ENCODE measurements at regions not wholly inside any gene's neighbourhood (a gene's known extent, or its start where the extent isn't known, plus 50 kb on each side); places are given as distances from the start of the nearest gene placed in this dataset.
"Not testable (repeated sequence)": the region's sequence is repeated elsewhere in the genome, so short reads cannot be mapped to it uniquely, and the experiment has no call there.

DNA sequence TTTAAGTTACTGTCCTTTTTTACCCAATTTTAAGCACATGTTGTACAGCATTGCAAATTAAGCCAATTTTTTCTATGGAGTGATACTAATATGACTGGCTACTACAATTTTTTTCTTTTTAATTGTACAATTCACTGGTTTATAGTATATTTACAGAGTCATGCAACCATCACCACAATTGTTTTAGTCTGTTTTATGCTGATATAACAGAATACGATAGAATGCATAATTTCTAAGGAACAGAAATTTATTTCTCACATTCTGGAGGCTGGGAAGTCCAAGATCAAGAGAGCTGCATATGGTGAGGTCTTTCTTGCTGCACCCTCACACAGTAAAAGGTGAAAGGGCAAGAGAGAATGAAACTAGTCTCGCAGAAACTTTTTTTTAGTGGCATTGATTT is 125.3 kb downstream of the GLUD2 start:
- no peak for FAIRE-seq

DNA sequence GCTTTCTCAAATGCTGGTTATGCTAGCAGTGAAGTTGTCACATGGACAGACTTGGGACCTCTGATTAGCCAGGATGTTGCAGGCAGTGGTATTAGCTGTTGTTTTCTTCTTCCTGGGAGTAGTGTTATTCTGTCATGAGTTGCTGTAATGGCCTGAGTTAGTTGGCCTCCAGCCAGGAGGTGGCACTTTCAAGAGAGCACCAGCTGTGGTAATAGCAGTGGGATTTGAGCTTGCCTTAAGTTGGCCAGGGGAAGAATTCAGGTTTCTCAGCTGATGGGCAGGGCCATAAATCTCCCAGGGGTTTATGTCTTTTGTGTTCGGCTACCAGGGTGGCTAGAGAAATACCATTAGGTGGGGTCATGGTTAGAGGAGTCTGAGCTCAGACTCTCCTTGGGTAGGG is 132.6 kb downstream of the GLUD2 start:
- FAIRE-seq: no peak

DNA sequence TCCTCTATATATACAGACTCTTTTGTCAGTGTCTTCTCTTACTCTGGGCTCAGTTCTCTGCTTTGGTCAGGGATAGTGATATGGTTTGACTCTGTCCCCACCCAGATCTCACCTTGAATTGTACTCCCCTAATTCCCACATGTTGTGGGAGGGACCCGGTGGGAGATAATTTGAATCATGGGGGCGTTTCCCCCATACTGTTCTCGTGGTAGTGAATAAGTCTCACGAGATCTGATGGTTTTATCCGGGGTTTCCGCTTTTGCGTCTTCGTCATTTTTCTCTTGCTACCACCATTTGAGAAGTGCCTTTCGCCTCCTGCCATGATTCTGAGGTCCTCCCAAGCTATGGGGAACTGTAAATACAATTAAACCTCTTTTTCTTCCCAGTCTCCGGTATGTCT is 144.4 kb downstream of the GLUD2 start:
- no peak for FAIRE-seq

DNA sequence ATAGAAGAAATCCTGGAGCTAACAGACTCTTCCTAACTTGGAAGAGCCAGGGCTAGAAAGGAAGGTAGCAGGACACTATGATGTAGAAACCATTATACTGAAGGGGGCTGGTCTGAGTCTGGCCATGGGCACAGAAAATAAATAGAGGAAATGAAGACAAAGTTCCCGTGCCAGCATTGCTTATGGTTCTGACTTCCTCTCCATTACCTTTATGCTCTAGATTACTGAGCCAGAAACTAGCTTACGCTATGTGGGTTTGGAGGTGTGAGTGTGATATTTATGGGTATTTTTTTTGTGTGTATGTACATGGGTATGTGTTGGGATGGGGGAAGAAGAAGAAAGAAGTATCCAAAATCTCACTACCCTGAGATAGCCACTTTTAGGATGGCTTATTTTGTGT is 148.3 kb downstream of the GLUD2 start:
- FAIRE-seq: no peak

DNA sequence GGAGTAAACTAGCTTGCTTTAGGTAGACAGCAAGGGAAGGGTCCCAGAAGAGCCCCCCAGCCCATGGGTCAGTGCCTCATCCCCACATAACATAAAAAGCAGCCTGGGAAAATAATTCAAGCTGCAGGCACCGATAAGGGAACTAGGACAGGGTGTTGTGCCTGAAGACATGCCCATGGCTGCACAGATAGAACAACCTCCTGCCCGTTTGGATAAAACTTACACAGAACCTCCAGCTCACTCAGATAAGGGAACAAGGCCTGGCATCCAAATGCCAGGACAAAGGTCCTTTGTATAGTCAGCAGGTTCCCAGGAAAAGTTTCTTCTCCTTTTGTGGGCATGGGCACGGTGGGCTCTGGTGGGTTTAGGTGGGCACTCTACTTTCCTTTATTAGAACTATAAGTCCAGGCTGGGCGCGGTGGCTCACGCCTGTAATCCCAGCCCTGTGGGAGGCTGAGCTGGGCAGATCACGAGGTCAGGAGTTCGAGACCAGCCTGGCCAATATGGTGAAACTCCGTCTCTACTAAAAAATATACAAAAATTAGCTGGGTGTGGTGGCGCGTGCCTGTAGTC is 149.5 kb downstream of the GLUD2 start:
- not testable (repeated sequence) for FAIRE-seq

DNA sequence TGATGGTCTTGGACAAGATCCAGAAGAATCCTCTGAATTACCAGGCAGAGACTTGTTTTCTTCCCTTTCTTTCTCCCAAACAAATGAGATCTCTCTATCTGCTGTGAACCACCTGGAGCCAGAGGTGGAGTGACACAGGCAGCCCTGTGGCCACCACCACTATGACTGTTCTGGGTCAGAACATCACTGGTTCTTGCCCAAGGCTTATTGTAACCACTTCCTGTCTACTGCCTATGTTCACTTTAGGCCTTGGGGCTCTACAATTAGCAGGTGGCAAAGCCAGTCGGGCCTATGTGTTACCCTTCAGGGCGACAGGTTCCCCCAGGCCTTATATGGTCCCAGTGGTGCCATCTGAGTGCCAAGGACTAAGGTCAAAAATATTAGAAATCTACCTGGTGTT is 161.2 kb downstream of the GLUD2 start:
- no peak for FAIRE-seq

DNA sequence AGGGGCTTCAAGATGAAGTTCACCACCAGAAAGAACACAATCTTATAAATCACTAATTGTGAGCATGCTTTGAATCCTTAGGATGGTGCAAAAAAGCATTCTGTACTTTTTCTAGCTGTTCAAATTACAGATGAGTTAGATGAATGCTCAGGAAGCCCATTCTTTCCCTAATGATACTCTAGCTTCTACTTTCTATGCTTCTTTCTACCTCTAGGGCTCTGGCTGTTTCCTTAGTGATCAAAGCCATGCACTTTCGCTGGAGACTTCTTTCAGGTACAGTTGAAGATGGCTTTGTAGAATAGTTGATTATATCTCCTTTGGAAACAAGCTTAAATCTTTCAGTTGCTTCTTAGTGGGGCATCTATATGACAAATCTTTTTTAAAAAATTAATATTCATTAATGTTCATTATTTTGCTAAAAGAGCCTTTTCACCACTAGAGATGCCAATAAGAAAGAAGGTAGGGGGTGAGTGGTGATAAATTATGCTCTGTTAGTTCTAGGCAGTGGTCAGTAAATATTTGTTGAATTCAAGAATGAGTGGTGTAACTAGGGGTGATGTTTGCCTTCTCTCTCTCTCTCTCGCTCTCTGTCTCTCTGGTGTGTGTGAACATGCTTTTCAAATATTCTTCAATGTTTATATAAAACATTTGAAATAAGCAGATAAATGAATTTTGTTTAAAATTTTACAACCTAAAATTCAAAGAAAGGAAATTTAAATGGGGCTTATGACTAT is 169.4 kb downstream of the GLUD2 start:
- peak; percentile 89 for FAIRE-seq

DNA sequence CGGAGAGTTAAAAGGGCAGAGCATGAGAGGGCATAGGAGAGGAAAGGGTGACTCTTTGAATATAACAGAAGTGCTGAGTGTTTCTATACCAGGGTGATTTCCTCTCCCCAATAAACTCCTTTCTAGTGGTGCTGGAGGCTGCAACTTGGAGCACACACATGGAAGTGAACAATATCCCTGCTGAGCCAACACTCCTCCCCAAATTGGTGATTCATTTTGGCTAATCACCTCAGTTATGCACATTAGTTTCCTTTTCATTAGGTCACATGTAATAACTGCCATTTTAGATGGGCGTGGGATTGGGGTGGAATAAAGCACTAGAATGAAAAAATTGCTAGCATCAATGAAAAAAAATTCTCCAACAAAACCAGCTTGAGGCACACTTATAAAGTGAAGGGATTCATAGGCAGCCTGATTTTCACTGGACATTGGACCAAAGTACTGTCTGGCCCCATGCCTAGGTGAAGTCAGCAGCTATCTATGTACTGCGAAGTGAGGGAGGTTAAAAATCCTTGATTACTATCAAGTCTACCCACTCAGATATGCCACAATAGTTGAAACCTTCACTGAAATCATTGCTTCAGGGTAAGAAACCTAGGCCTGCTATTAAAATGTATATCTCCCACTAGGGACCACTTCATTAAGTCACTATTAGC is 174.0 kb downstream of the GLUD2 start:
- no peak for FAIRE-seq

DNA sequence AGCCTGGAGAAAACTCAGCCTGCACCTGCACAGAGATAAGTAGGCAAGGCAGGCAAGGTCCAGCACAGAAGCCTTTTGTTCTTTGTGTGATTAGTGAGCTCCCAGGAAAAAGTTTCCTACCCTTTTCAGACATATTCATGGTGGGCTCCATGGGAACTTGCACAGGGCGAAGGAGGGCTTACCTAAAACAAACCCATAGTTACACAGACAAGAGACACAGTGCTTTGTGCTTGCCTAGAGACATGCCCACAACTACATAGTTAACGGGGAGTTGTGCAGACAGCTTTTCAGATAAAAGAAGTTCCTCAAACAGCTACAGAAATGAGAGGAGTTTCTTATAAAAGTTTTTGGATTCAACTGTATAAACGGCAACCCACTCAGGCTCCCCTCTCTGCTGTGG is 180.5 kb downstream of the GLUD2 start:
- no peak for FAIRE-seq

DNA sequence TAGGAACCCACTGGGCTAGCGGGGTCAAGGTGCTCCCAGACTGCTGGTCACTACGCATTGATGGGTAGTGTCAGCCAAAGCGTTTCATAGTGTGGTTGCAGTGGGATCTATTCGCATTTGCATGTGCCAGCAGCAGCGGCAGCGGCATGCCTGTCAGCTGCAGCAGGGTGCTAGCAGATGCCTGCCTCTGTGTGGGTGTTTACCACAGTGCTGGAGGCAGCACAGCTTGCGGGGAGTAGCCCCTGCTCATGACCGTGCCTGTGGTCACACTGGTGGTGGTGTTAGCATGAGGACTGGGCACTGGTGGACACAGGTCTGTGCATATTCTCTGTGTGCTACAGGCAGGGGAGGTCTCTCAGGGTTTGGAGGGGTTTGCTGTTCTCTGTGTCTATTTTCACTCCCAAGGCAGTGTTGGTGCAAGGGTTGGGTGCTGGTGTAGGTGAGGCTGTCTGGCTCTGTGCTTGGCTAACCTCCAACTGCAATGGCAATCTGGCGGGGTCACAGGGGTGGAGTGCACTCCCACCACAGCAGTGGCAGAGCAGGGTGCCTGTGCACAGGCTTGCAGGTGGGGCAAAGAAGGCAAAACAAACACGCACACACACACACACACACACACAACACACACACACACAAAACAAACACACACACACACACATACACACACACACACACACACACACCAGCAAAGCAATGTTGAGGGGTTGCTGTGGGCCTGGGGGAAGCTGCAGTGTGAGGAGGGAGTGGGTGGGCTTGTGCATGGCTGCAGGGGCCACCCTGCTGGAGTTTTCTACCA is 184.4 kb downstream of the GLUD2 start:
- FAIRE-seq: no peak

DNA sequence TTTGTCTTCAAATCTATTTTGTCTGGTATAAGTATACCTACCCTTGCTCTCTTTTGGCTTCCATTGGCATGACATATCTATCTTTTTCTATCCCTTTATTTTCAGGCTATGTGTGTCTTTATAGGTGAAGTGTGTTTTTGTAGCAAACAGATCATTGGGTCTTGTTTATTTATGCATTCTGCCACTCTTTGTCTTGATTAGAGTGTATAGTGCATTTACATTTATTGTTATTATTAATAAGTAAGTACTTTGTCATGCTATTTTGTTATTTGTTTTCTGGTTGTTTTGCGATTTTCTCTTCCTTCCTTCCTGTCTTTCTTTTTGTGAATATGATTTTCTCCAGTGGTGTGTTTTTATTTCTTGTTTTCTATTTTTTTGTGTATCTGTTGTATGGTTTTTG is 188.6 kb downstream of the GLUD2 start:
- no peak for FAIRE-seq

DNA sequence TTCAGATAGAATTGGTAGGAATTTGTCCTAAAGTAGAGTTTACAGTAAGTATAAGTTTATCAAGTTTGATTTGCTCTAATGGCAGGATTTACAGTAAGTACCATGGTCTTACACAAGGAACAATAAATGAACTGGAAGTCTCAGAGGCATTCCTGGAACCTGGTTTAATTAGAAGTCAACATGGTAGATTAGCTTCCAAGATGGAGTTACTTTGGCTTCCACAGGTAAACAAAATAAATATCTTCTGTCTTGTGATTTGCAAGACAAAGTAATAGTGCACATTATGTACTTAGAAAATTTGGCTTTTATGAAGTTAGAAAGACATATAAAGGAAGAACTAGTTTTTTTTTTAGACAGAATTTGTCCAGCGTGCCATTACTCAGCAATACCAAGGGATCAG is 190.7 kb downstream of the GLUD2 start:
- no peak for FAIRE-seq

DNA sequence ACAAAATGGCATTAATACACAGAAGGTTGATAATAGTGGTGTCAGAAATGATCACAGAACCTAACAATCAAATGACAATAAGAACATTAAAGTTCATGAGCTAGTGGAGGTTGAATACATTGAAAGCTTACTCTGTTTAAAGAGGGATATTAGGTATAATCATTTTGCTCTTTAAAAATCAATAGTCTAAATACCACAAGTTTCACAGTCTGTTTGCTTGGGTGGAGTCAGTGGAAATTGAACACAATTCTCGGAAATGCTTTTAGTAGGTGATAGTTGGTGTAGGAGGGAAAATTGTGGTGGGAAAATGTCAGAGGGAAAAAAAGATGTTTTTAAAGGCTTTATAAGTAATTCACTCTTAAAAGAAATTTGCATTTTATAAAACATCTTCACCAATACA is 197.1 kb downstream of the GLUD2 start:
- no peak for FAIRE-seq

DNA sequence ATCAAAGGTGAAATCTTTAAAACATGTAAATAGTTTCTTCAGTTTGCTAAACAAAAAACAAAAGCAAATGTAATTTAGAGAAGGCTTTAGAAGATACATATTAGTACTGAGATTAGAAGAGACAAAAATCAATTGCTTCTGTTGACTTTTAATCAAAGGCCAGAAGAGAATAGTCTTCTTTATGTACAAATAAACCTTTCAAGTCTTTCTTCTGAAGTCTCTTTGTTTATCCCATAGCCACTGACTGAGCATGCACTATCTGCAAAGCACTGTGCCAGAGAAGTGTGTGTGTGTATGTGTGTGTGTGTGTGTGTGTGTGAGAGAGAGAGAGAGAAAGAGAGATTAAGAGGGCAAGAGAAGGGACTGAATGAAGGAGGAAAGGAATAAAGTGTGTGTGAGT is 198.4 kb downstream of the GLUD2 start:
- FAIRE-seq: no peak

DNA sequence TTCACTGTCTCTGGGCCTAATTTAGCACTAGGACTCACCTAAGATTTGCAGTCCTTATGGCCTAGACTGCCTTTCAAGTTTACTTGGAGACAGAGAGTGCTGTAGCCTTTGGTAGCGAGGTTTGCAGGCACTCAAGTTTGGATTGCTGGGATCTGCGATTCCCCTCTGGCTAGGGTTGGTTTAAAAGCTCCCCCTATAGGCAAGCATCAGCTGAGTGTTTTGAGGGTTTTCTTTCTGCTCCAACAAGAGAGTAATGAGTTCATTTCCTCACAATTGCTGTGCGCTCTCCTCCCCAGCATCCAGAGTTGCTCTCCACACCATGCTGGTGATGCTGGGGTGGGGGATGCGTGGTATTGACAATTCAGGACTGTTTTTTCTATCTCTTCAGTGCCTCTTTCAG is 206.9 kb downstream of the GLUD2 start:
- FAIRE-seq: no peak

DNA sequence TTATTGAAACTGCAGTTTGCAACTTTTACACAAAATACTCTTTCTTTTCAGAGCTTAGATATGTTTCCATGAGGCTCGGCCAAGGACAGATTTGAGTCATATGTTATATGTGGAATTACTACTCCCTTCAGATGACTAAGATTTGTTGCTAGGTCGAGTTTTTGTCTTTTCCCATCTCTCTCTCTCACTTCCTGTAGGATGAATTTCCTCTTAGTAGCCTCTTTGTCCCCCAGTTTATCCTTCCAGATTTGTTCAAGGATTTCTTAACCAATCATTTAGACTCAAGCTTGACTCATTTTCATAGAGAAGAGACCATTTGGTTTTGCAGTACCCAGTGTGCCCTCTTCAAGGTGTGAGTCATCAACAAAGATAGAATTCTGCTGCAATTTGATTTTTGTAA is 209.2 kb downstream of the GLUD2 start:
- no peak for FAIRE-seq

DNA sequence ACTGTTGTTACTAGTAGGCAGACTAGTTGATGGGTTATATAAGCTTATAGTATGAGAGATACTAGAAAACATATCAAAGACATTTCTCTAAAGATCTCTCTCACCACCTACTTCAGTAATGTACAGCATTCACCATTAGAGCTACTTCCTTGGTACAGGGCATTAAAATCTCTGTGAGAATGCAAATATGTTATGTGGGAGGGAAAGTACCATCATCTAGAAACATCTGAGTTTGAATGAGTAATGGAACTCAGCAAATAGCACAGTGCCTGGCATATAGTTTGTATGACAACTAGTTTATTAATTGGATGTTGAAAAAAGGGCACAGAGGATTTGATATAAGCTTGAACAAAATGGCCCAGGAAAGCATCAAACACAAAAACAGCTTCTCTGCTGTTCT is 211.1 kb downstream of the GLUD2 start:
- no peak for FAIRE-seq

DNA sequence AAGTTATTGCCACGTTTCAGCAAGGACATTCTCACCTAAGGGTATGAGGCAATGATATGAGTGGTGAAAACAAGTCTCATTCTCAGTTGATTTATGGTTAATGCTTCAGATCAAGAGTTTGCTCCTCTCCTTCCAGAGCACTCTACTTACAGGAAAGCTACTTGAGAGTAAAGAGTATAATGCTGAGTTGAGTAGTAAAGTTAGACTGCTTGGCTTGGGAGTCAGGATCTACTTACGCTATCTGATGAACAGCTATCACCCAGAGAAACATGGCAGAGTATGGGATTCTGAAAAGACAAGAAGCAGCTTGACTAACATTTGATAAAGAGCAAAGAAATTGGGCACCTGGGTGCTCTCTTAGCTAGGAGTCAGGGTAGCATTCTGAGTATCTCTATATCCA is 211.8 kb downstream of the GLUD2 start:
- FAIRE-seq: no peak

DNA sequence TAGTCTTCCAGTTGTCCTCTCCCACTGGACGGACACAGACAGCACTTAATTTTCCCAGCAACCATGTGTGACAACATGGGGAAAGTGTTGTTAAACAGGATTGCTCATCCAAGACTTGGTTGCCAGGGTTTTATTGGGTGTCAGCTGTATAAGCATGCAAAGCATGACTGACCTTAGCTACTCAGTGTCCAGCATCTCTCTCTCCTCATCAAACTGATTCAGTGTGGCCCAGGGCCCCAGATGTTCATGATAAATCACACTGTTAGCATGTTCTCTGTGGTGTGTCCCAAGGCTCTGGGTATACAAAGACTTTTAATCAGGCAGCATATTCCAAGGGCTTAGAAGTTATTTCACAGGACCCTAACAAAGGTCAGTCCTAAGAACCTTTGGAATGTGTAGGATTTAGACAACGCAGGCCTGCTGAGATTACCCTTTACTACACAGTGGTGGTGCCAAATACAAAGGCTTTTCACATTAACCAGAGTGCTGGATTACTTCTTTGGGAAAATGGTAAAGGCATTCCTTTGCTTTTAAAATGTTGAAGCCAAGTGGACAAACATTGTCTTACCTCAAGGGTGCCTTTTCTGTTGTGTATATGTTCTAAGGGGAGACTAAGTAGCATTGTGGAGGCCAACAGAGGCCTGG is 213.3 kb downstream of the GLUD2 start:
- FAIRE-seq: no peak

DNA sequence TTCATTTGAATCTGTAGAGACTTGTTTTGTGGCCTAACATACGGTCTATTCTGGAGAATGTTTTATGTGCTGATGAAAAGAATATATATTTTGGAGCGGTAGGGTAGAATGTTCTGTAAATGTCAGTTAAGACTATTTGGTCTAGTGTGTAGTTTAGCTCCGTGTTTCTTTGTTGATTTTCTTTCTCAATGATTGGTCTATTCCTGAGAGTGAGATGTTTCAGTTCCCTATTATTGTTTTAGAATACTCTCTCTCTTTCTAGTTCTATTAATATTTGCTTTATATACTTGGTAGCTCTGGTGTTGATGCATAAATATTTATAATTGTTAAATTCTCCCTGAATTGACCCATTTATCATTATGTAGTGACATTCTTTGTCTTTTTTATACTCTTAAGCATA is 236.5 kb downstream of the GLUD2 start:
- peak; percentile 45 for FAIRE-seq

DNA sequence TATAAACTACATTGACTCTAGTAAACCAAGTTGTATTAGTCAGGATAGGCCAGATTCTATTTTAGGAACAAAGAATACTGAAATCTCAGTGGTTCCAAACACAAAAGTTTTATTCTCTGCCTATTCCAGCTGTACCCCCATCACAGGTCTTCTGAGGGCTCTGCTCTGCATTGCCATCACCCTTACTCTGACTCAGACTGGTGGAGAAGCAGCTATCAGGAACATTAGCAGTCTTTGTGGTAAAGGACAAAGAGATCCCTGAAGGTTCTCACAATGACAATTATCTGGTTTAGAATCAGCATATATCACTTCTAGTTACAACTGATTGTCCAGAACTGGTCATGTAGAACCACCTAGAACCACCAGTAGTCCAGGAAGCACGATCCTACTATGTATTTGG is 251.1 kb downstream of the GLUD2 start:
- FAIRE-seq: no peak

DNA sequence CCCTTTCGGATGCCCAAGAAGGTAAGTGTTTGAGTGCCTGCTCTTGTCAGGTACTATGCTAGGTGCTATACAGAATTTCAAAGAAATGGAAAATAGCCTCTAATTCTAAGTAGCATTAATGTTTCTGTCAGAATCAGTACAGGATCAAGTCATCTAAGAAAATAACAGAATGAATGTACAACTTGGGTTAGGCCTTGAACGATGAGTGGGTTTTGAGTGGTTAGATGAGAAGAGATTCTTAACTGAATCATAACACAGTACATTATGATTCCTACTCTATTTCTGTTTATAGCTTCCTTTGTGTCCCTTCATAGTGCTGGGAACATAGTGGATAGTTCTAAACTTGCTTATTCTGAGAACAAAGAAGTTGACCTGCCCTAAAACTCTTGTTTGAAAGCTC is 253.9 kb downstream of the GLUD2 start:
- no peak for FAIRE-seq

DNA sequence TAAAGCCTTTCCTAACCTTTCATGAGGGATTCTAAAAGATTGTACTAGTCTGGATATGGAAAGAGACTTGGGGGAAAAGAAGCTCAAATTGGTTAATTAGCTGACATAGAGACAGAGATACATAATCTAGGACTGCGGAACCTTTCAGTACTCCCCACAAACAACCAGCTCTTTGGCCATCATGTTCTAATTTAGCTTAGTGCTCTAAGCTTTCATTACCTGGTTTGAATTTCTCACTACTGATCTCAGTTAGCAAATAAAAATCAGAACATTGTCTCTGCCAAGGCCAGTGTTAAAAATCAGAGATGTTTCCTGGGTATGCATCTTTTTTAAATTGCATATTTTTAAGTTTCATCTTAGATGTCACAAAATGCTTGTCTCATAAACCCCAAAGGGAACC is 254.4 kb downstream of the GLUD2 start:
- FAIRE-seq: no peak

Measured in islet of Langerhans (tissue), 1 donor.